IPS-20b (cell line): ENCODE measurements at regions not wholly inside any gene's neighbourhood (a gene's known extent, or its start where the extent isn't known, plus 50 kb on each side); places are given as distances from the start of the nearest gene placed in this dataset.

ENCODE experiments used
- H3K27ac ChIP-seq: one replicate; pipeline ENCODE4 v1.5.1; 2013; ENCODE audit warnings: low read length
- H3K27me3 ChIP-seq: 2 replicates; pipeline ENCODE4 v1.6.1; 2013; ENCODE audit warnings: mild to moderate bottlenecking, low read length, inconsistent platforms; ENCODE audit not compliant: insufficient read depth
- H3K36me3 ChIP-seq: 2 replicates; pipeline ENCODE4 v1.6.1; 2013; ENCODE audit warnings: low read depth, mild to moderate bottlenecking, inconsistent platforms, low read length, moderate library complexity; ENCODE audit not compliant: insufficient read depth
- H3K4me1 ChIP-seq: 2 replicates; pipeline ENCODE4 v1.6.1; 2013; ENCODE audit warnings: mild to moderate bottlenecking, control low read depth, inconsistent platforms, low read length, moderate library complexity; ENCODE audit not compliant: insufficient read depth
- H3K4me3 ChIP-seq: 2 replicates; pipeline ENCODE4 v1.5.1; 2013; ENCODE audit warnings: mild to moderate bottlenecking, low read length, inconsistent platforms
- H3K9ac ChIP-seq: 2 replicates; pipeline ENCODE4 v1.6.1; 2013; ENCODE audit warnings: low read depth, mild to moderate bottlenecking, inconsistent platforms, low read length, moderate library complexity
- H3K9me3 ChIP-seq: 2 replicates; pipeline ENCODE4 v1.6.1; 2013; ENCODE audit warnings: mild to moderate bottlenecking, low read depth, low read length, inconsistent platforms; ENCODE audit not compliant: insufficient read depth

DNA sequence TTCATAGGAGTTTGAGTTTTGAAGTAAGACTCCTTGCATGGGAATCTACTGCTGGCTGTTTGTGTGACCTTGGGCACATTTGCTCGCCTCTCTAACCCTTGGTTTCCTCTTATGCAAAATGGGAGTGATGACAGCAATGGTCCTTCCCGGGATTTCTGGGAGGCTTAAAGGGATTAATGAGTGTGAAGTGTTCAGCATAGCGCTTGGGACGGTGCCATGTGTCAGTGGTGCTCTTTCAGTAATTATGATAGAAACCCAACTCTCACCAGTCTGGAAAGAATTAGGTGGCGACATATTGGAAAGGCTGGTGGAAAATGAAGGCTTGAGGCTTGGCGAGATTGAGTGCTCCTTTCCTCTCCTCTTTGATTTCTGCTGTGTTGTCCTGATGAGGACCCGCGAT is 429.2 kb upstream of the EEF2KMT start:
- Histone ChIP-seq H3K27me3 (no peaks in the 10 kb centered on the region), H3K27ac (no peak overlapping the region), H3K36me3 (no peaks in the 10 kb centered on the region), H3K9ac (no peak overlapping the region), H3K4me3 (no peak overlapping the region), H3K4me1 (no peaks in the 10 kb centered on the region), H3K9me3 (no peaks in the 10 kb centered on the region)

DNA sequence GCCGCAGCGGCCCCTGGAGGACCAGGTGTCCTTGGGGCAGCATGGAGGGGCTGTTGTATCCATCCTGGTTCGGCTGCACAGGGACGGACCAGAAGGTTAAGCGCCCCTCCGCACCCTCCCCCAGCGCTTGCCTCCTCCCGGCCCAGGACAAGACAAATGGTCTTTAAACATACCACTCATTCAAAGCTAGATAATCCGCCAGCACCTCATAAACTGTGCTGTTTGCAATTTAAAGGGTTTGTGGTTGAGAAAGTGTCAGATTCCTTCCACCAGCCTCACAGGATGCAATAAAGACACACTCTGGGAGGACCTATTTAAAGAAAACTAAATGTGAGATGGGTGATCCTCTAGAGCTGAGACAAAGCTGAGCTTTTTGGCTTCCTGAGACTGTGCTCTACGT is 426.2 kb upstream of the EEF2KMT start:
- H3K36me3 ChIP-seq = no peaks in the 10 kb centered on the region
- H3K27me3 ChIP-seq = no peaks in the 10 kb centered on the region
- no peaks in the 10 kb centered on the region for H3K9me3 ChIP-seq
- H3K27ac ChIP-seq = no peak overlapping the region
- no peak overlapping the region for H3K9ac ChIP-seq
- no peaks in the 10 kb centered on the region for H3K4me1 ChIP-seq
- H3K4me3 ChIP-seq = no peak overlapping the region

DNA sequence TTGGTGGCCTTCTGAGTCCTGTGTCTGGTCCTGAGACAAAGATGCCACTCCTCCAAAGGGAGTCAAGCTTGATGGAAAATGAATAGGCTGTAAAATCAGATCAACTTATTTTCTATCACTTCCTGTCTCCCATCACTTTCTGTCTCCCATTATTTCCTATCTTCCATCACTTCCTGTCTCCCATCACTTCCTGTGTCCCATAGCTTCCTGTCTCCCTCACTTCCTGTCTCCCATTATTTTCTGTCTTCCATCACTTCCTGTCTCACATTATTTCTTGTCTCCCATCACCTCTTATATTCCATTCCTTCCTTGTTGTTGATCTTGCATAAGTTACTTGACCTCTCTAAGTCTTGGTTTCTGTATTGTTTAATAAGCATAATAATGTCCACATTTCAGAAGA is 418.5 kb upstream of the EEF2KMT start:
- H3K9me3 ChIP-seq = no peaks in the 10 kb centered on the region; the same call in 1 of the 2 replicates
- H3K4me3 ChIP-seq = no peak overlapping the region
- peaks cover 1% of the 10 kb centered on the region; the same call in 1 of the 2 replicates for H3K4me1 ChIP-seq
- no peak overlapping the region for H3K9ac ChIP-seq
- H3K27ac ChIP-seq = no peak overlapping the region
- H3K27me3 ChIP-seq = no peaks in the 10 kb centered on the region
- no peaks in the 10 kb centered on the region for H3K36me3 ChIP-seq

DNA sequence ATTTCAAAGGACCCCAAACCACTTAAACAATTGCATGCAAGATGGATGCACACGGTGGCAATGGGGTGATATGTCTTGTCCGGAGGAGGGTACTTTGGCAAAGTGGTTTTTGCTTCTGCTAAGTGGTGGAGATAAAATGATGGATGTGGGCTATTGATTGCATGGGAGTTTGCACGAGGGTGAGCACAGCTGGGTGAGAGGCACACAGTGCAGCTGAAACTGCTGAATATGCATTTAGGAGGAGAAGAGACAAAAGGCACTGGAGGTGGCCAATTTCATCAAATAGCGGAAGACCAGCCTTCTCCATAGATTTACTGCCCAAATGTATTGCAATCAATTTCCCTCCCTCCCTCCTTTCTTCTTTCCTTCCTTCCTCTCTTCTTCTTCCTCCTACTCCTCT is 414.4 kb upstream of the EEF2KMT start:
- Histone ChIP-seq H3K4me1 (peaks cover 4% of the 10 kb centered on the region; the same call in 1 of the 2 replicates), H3K4me3 (no peak overlapping the region), H3K9me3 (no peaks in the 10 kb centered on the region; the same call in 1 of the 2 replicates), H3K27me3 (no peaks in the 10 kb centered on the region), H3K27ac (no peak overlapping the region), H3K9ac (no peak overlapping the region), H3K36me3 (no peaks in the 10 kb centered on the region)

DNA sequence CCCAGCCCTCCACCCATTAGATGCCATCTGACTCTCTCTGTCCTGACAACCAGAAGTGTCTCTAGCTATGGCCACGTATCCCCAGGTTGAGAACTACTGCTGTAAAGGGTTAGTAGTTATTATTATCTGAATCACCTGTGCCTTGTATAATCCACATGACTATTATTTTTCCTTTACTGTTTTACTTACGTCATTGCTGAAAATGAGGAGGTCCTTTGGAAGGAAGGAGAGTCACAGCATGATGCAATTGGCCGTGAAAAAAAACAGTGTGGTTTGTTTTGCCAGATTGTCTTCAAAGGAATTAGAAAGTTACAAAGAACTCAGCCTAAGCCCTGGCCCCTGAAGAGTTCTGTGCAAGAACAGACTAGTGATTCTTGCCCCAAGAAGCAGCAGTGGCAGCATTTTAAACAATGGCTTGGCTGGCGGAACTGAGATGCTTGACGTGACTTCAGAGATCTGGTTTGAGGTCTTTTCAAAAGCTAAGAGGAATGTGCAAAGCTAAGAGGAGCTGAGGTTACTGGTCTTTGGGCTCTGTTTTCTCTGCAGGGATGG is 413.3 kb upstream of the EEF2KMT start:
- Histone ChIP-seq H3K9ac (no peak overlapping the region), H3K4me1 (peaks cover 4% of the 10 kb centered on the region; the same call in 1 of the 2 replicates), H3K27me3 (no peaks in the 10 kb centered on the region), H3K36me3 (no peaks in the 10 kb centered on the region), H3K4me3 (no peak overlapping the region), H3K27ac (no peak overlapping the region), H3K9me3 (no peaks in the 10 kb centered on the region)

DNA sequence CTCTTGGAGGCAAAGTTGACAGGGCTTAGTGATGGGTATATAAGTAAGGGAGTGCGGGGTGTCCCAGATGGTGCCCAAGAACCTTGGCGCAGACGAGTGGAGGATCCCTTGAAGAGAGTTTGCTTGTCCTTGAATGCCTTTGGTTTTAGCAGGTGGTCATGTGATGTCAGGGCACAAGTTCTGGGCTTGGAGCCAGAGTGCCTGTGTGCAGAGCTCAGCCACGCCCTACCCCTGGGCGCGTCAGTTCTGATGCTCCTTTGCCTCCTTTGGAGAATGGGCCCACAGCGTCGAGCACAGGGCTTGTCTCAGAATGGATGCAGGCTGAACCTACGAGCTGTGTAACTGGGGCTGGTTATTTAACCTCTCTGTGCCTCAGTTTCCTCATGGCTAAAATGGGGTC is 412.2 kb upstream of the EEF2KMT start:
- no peaks in the 10 kb centered on the region for H3K9me3 ChIP-seq

DNA sequence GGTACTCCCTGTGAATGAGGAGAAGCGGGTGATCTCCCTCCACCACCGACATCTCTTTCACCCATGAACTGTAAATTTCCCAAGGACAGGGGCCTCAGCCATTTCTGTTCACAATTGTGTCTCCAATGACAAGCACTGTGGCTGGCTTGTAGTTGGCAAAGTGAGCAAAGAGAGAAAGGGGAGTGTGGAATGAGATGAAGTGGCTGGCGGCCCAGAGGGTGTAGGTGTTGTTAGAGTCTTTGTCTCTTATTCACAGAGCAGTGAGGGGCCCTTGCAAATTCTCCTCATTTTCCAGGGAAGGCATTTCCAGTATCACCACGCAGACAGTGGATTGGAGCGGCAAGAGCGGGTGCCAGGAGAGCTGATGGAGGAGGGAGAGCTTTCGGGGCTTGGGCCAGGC is 411.7 kb upstream of the EEF2KMT start:
- Histone ChIP-seq H3K4me3 (no peak overlapping the region), H3K9ac (no peak overlapping the region), H3K27ac (no peak overlapping the region), H3K9me3 (no peaks in the 10 kb centered on the region), H3K4me1 (peaks cover 4% of the 10 kb centered on the region; the same call in 1 of the 2 replicates), H3K36me3 (no peaks in the 10 kb centered on the region), H3K27me3 (no peaks in the 10 kb centered on the region)

More for the DNA sequence above, 412.2 kb upstream of the EEF2KMT start:
- H3K27me3 ChIP-seq = no peaks in the 10 kb centered on the region
- peaks cover 4% of the 10 kb centered on the region; the same call in 1 of the 2 replicates for H3K4me1 ChIP-seq
- H3K27ac ChIP-seq = no peak overlapping the region
- no peak overlapping the region for H3K4me3 ChIP-seq
- H3K36me3 ChIP-seq = no peaks in the 10 kb centered on the region
- no peak overlapping the region for H3K9ac ChIP-seq

DNA sequence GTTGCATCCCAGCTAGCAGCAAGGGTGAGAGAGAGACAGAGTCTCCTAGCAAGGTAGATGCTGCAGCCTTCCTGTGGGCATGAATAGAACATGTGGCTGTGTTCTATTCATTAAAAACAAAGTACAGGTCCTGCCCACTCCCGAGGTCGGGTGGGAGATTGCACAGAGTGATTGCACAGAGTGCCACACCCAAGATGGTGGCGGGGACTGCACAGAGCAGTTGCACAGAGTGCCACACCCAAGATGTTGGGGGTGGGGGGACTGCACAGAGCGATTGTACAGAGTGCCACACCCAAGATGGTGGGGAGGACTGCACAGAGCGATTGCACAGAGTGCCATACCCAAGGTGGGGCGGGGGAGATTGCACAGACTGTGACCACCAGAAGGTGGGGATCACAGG is 410.8 kb upstream of the EEF2KMT start:
- H3K27ac ChIP-seq = no peak overlapping the region
- H3K36me3 ChIP-seq = no peaks in the 10 kb centered on the region
- peaks cover 4% of the 10 kb centered on the region; the same call in 1 of the 2 replicates for H3K4me1 ChIP-seq
- no peaks in the 10 kb centered on the region for H3K9me3 ChIP-seq
- no peak overlapping the region for H3K9ac ChIP-seq
- H3K27me3 ChIP-seq = no peaks in the 10 kb centered on the region
- no peak overlapping the region for H3K4me3 ChIP-seq

DNA sequence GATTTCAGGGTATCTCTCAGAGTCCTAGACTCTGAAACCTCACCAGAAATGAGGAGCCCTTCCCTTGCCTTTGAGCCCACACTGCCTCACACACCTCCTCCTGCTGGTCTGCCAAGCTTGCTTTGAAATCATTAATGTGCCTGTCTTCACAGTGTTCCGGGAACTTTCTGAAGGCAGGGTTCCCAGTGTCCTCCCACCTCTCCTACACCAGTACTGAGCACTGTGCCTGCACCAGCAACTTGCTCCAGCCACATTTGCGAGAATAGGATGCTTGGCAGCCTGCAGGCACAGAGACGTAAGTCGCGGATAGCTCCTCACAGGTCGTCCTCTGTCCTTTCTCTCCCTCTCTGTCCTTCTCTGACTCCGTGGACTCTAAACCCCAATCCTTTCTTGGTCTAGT is 408.4 kb upstream of the EEF2KMT start:
- Histone ChIP-seq H3K36me3 (no peaks in the 10 kb centered on the region), H3K4me3 (no peak overlapping the region), H3K27ac (no peak overlapping the region)

DNA sequence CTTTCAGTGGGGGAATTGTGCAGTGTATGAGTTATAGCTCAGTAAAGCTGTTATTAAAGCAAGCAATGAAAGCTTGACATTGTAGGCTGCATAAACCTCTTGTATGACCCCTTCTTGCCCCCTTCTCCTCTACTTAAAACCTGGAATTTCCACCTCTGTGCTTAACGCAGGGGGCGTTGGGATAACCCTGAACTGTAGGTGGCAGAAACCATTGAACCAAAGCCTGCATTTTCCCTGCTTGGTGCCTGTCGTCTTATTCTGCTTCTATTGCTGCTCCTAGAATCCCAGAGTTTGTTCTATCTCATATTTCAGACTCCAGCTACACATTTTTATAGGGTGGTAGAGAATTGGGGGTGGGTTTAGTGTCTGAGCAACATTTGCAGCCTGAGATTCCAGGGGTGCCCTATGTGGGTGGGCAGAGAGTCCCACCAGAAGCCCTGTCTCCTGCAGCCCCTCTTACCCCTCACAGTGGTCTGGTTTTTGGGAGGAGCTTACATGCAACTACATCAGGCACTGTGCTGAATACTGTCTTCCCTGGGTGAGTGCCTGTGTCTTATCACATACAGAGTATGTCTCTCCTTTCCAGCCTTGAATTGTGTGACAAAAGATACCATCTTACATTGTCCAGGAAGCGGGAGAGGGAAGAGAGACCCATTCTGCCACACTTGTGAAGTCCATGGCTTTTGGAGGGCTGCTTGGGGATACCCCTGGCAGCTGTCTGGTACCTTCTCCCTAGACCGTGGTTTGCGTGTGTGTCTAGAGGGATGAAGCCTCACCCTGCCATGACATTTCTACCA is 407.7 kb upstream of the EEF2KMT start:
- Histone ChIP-seq H3K27ac (no peak overlapping the region), H3K27me3 (no peaks in the 10 kb centered on the region), H3K4me3 (no peak overlapping the region), H3K4me1 (no peaks in the 10 kb centered on the region), H3K36me3 (no peaks in the 10 kb centered on the region), H3K9me3 (no peaks in the 10 kb centered on the region), H3K9ac (no peak overlapping the region)

More for the DNA sequence above, 408.4 kb upstream of the EEF2KMT start:
- Histone ChIP-seq H3K9me3 (no peaks in the 10 kb centered on the region), H3K4me1 (peaks cover 1% of the 10 kb centered on the region; the same call in 1 of the 2 replicates), H3K9ac (no peak overlapping the region), H3K27me3 (no peaks in the 10 kb centered on the region)

DNA sequence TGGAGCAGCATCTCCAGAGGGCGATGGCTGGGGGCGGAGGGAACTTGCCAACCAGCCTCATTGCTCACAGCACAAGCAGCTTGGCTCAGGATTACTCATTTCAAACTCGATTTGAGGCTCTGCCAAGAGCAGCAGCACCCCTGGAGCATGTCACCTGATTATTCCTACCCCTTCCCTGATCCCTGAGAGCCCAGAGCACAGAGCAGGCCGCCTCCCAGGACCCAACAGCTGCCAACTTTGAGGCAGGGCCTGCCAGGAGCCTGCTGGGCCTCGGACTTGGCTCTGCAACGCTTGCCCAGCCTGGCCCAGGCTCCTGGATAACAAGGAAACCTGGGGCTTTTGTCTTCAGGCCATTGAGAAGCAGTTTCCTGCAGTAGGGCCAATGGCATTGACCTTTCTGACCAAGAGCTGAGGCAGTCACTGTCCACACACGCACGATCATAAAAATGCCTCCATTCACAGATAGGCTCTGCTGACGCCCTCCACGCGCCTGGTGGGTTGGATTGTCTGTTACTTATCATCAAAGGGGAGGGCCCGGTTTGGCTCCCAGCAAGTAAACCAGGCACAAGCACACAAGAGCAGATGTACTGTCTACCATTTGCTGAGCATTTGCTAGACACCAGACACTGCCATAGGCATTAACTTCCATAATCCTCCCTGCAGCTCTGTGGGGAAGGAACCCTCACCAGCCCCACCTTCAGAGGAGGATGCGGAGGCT is 406.6 kb upstream of the EEF2KMT start:
- Histone ChIP-seq H3K36me3 (no peaks in the 10 kb centered on the region), H3K9me3 (peaks cover 3% of the 10 kb centered on the region; the same call in 1 of the 2 replicates), H3K27me3 (no peaks in the 10 kb centered on the region), H3K9ac (no peak overlapping the region), H3K27ac (no peak overlapping the region), H3K4me1 (no peaks in the 10 kb centered on the region), H3K4me3 (no peak overlapping the region)
